ENCODE measurements at regions not wholly inside any gene's neighbourhood (a gene's known extent, or its start where the extent isn't known, plus 50 kb on each side); places are given as distances from the start of the nearest gene placed in this dataset.

GRCh38 chr11:97966901-97967300, 1053.8 kb upstream of the CNTN5 start:
- Histone ChIP-seq H3K4me1 (no peaks in the 10 kb centered on the region), H3K36me3 (no peaks in the 10 kb centered on the region), H3K9me3 (no peaks in the 10 kb centered on the region), H3K4me3 (no peak overlapping the region), H3K27ac (no peak overlapping the region), H3K27me3 (no peaks in the 10 kb centered on the region)
- in situ Hi-C loops (cut with MboI; ENCODE audit: low pct_ligation_motif_present in 1 of 4, low pct_unique_long_range_greater_than_20kb in 1 of 4, low sequenced_read_pairs in 3 of 4) (no loop called here), intact Hi-C loops (cut with DNase I; ENCODE audit: low total_unique reads) (no loop called here)
- DNase-seq = no peak
- WGBS, 2 donors (ENCODE audit: low coverage in 1 of 2) = 60 to 78% methylated on average over 1 to 3 of the region's 3 CpGs
- TF ChIP-seq CTCF (IDR thresholded peaks at IDR 0.05) = no peak
- no peak for TF ChIP-seq POLR2A (IDR thresholded peaks at IDR 0.05)
- TF ChIP-seq POLR2AphosphoS5 (IDR thresholded peaks at IDR 0.05) = no peak
- TF ChIP-seq EP300 (IDR thresholded peaks at IDR 0.05; ENCODE audit: low read depth) = no peak

GRCh38 chr11:97968071-97968470, 1052.7 kb upstream of the CNTN5 start:
- no peaks in the 10 kb centered on the region for H3K36me3 ChIP-seq
- 92% methylated on average over 2 of the region's 2 CpGs; no CpG with 5 or more reads in 1 of the 2 donors for WGBS, 2 donors (ENCODE audit: low coverage in 1 of 2)
- in situ Hi-C loops (cut with MboI; ENCODE audit: low pct_ligation_motif_present in 1 of 4, low pct_unique_long_range_greater_than_20kb in 1 of 4, low sequenced_read_pairs in 3 of 4) = no loop called here
- TF ChIP-seq CTCF (IDR thresholded peaks at IDR 0.05) (no peak), POLR2AphosphoS5 (IDR thresholded peaks at IDR 0.05) (no peak), EP300 (IDR thresholded peaks at IDR 0.05; ENCODE audit: low read depth) (no peak)
- no peaks in the 10 kb centered on the region for H3K9me3 ChIP-seq
- no peak overlapping the region for H3K27ac ChIP-seq
- intact Hi-C loops (cut with DNase I; ENCODE audit: low total_unique reads) = no loop called here
- no peaks in the 10 kb centered on the region for H3K27me3 ChIP-seq
- DNase-seq = no peak
- H3K4me1 ChIP-seq = no peaks in the 10 kb centered on the region
- no peak overlapping the region for H3K4me3 ChIP-seq

GRCh38 chr11:97972731-97973130, 1048.0 kb upstream of the CNTN5 start:
- no peak for DNase-seq
- Histone ChIP-seq H3K27ac (no peak overlapping the region), H3K36me3 (no peaks in the 10 kb centered on the region), H3K4me3 (no peak overlapping the region), H3K27me3 (no peaks in the 10 kb centered on the region), H3K4me1 (no peaks in the 10 kb centered on the region), H3K9me3 (no peaks in the 10 kb centered on the region)
- 49% methylated on average over 5 of the region's 5 CpGs; no CpG with 5 or more reads in 1 of the 2 donors for WGBS, 2 donors (ENCODE audit: low coverage in 1 of 2)
- intact Hi-C loops (cut with DNase I; ENCODE audit: low total_unique reads) = no loop called here
- in situ Hi-C loops (cut with MboI; ENCODE audit: low pct_ligation_motif_present in 1 of 4, low pct_unique_long_range_greater_than_20kb in 1 of 4, low sequenced_read_pairs in 3 of 4) = no loop called here
- no peak for TF ChIP-seq POLR2A (IDR thresholded peaks at IDR 0.05)
- TF ChIP-seq EP300 (IDR thresholded peaks at IDR 0.05; ENCODE audit: low read depth) = no peak
- no peak for TF ChIP-seq POLR2AphosphoS5 (IDR thresholded peaks at IDR 0.05)
- no peak for TF ChIP-seq CTCF (IDR thresholded peaks at IDR 0.05)

- TF ChIP-seq CTCF (IDR thresholded peaks at IDR 0.05) (no peak), POLR2AphosphoS5 (IDR thresholded peaks at IDR 0.05) (no peak), EP300 (IDR thresholded peaks at IDR 0.05; ENCODE audit: low read depth) (no peak)
- Histone ChIP-seq H3K36me3 (no peaks in the 10 kb centered on the region), H3K27me3 (no peaks in the 10 kb centered on the region), H3K9me3 (no peaks in the 10 kb centered on the region), H3K27ac (no peak overlapping the region), H3K4me1 (no peaks in the 10 kb centered on the region), H3K4me3 (no peak overlapping the region)
- in situ Hi-C loops (cut with MboI; ENCODE audit: low pct_ligation_motif_present in 1 of 4, low pct_unique_long_range_greater_than_20kb in 1 of 4, low sequenced_read_pairs in 3 of 4) = no loop called here
- intact Hi-C loops (cut with DNase I; ENCODE audit: low total_unique reads) = no loop called here
- no peak for DNase-seq
- WGBS, 2 donors (ENCODE audit: low coverage in 1 of 2) = 63 to 80% methylated on average over 1 to 4 of the region's 10 CpGs
Measured at GRCh38 chr11:97973352-97973857, 1047.3 kb upstream of the CNTN5 start.
